Ishikawa (cell line): ENCODE measurements at regions not wholly inside any gene's neighbourhood (a gene's known extent, or its start where the extent isn't known, plus 50 kb on each side); places are given as distances from the start of the nearest gene placed in this dataset.

Source experiments
- CEBPB ChIP-seq: IDR thresholded peaks from 2 replicates; pipeline ENCODE4 v1.6.1; 2012
- CREB1 ChIP-seq: IDR thresholded peaks from 2 replicates; pipeline ENCODE4 v1.6.1; 2012; ENCODE audit warnings: low read depth
- EGR1 ChIP-seq: IDR thresholded peaks from 2 replicates; pipeline ENCODE4 v1.6.1; 2012
- EP300 ChIP-seq: IDR thresholded peaks from 2 replicates; pipeline ENCODE4 v1.6.1; 2012; ENCODE audit warnings: borderline replicate concordance
- FOXM1 ChIP-seq: IDR thresholded peaks from 2 replicates; pipeline ENCODE4 v1.6.1; 2012; ENCODE audit warnings: low read depth, borderline replicate concordance
- NFIC ChIP-seq: IDR thresholded peaks from 2 replicates; pipeline ENCODE4 v1.6.1; 2012
- RAD21 ChIP-seq: IDR thresholded peaks from 2 replicates; pipeline ENCODE4 v1.6.1; 2012; ENCODE audit warnings: low read depth
- TAF1 ChIP-seq: IDR thresholded peaks from 2 replicates; pipeline ENCODE4 v1.6.1; 2012; ENCODE audit warnings: low read depth, mild to moderate bottlenecking
- TCF12 ChIP-seq: IDR thresholded peaks from 2 replicates; pipeline ENCODE4 v1.6.1; 2012; ENCODE audit warnings: low read depth
- TEAD4 ChIP-seq: IDR thresholded peaks from 2 replicates; pipeline ENCODE4 v1.6.1; 2012
- YY1 ChIP-seq: IDR thresholded peaks from 2 replicates; pipeline ENCODE4 v1.6.1; 2012; ENCODE audit warnings: low read depth
- ZBTB7A ChIP-seq: IDR thresholded peaks from 2 replicates; pipeline ENCODE4 v1.6.1; 2012; ENCODE audit warnings: low read depth
- TF ChIP-seq, protein P1 (sequence below): IDR thresholded peaks from 2 replicates; pipeline ENCODE4 v1.6.1; 2012
- TF ChIP-seq, protein P2 (sequence below): IDR thresholded peaks from 2 replicates; pipeline ENCODE4 v1.6.1; 2012
- TF ChIP-seq, protein P3 (sequence below): IDR thresholded peaks from 2 replicates; pipeline ENCODE4 v1.6.1; 2012; ENCODE audit warnings: low read depth, mild to moderate bottlenecking

DNA sequence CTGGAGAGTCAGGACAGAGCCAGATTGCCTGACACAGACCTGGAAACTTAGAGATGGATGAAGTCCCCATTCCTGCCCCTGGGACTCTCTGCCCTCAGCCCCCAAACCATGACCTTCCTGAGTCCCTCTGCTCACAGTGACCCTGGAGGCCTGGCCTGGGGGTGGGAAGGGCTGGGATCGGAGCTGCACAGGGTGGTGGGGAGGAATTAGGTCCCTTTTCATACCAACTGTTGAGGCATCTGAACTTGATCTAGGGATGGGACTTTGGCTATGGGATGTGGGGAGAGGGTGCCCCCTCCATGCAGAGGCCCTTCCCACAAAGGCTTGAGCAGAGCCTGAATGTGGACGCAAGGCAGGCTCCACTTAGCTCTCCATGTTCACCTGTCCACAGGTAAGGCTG lies 144.1 kb downstream of the MRPL14 start:
- TF ChIP-seq TCF12 (no peak), EGR1 (no peak), FOXM1 (no peak), RAD21 (no peak)
- TF ChIP-seq, protein P1, sequence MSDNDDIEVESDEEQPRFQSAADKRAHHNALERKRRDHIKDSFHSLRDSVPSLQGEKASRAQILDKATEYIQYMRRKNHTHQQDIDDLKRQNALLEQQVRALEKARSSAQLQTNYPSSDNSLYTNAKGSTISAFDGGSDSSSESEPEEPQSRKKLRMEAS: no peak
- TF ChIP-seq, protein P2, sequence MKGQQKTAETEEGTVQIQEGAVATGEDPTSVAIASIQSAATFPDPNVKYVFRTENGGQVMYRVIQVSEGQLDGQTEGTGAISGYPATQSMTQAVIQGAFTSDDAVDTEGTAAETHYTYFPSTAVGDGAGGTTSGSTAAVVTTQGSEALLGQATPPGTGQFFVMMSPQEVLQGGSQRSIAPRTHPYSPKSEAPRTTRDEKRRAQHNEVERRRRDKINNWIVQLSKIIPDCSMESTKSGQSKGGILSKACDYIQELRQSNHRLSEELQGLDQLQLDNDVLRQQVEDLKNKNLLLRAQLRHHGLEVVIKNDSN: no peak

DNA sequence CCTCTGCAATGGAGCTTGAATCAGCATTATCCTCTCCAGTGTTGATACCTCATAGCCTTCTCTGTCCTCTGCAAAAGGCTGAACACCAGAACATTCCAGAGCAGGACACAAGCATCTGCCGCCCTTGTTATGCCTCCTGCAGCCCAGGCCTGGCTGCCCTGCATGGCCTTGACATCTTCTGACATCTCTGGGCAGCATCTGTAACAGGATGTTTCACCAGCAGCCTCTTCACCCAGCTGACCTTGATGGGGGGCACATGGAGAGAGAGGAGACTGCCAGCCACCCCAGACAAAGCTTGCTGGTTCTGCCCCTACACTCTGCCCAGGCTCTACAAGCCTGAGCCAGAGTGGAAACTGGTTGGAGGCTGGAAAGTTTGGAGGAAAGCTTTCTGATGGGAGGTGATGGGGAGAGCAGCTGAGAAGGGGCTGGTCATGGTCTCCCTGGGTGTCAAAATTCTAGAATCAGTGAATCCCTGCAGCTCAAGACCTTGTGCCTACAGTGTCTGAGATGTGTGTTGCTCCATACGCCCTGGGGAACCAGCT lies 145.1 kb downstream of the MRPL14 start:
- TF ChIP-seq, protein P1: no peak
- TF ChIP-seq CEBPB: no peak
- no peak for TF ChIP-seq TAF1
- no peak for TF ChIP-seq TCF12
- no peak for TF ChIP-seq TEAD4
- TF ChIP-seq CREB1: no peak
- no peak for TF ChIP-seq NFIC
- no peak for TF ChIP-seq RAD21
- no peak for TF ChIP-seq EP300
- TF ChIP-seq ZBTB7A: no peak
- no peak for TF ChIP-seq EGR1

DNA sequence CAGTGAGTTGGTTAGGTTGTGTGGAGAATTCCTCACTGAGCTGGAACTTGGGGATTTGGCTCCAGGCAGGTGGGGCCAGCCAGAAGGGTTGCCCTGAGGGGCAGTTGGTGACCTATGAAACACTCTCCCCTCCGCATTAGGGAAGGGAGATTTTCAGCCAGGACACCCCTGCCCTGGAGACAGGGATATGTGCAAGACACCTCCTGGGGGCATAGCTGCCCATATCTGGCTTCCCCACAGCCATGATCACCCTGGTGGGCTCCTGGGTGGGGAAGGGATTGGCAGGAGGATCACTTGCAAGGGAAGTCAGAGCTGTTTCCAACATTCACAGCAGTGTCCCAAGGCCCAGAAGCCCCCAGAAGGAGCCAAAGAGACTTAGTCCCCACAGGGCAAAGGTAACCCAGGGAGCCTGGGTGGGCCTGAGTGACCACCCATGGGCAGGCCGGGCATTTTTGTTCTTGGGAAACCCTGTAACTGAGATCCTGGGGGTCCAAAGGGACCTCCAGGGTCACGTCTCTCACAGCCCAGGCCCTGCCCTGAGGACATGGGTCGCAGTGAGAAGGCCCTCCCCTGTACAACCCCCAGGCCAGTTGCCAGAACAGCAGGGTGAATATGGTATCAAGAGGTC lies 145.8 kb downstream of the MRPL14 start:
- no peak for TF ChIP-seq YY1
- no peak for TF ChIP-seq EP300
- TF ChIP-seq FOXM1: no peak
- no peak for TF ChIP-seq TEAD4
- TF ChIP-seq ZBTB7A: no peak
- TF ChIP-seq, protein P1: no peak

DNA sequence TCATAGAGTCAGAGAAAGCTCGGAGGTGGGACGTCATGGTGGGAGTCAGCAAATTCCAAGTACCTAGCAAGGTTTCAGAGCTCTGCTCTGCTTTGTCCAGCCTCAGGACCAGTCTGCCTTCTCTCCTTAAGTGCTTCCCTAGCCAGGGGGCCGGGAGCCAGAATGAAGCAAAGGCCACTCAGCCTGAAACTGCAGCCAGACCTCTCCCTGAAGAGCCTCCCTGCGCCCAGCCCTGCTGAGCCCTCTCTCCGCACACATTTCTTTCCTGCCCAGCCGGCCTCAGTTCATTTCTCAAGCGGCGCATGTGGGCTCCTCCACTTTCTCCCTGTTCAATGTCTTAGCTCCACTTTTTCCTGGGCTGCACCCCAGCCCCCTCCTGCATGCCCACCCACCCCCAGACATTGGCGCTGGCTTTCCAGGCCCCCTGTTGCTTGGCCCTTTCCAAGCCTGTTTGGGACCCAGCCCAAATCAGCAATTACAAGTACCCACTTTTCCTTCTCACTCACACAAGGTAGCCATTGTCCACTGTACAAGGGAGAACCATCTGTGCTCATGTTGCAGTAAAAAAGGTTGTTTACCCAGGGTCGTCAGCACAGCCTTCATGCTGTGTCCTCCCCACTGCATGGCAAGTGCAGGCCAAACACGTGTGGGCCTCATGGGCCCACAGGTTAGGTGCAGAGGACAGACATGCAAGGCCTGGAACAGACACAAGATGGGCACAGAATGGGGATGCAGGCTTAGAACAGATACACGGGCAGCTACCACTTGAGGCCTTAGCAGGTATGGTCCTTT lies 147.1 kb downstream of the MRPL14 start:
- TF ChIP-seq RAD21 (no peak), EP300 (no peak), CREB1 (no peak), TCF12 (no peak), TAF1 (no peak), EGR1 (no peak), FOXM1 (no peak), CEBPB (no peak), YY1 (no peak), TEAD4 (no peak), NFIC (no peak), ZBTB7A (no peak)
- TF ChIP-seq, protein P3, sequence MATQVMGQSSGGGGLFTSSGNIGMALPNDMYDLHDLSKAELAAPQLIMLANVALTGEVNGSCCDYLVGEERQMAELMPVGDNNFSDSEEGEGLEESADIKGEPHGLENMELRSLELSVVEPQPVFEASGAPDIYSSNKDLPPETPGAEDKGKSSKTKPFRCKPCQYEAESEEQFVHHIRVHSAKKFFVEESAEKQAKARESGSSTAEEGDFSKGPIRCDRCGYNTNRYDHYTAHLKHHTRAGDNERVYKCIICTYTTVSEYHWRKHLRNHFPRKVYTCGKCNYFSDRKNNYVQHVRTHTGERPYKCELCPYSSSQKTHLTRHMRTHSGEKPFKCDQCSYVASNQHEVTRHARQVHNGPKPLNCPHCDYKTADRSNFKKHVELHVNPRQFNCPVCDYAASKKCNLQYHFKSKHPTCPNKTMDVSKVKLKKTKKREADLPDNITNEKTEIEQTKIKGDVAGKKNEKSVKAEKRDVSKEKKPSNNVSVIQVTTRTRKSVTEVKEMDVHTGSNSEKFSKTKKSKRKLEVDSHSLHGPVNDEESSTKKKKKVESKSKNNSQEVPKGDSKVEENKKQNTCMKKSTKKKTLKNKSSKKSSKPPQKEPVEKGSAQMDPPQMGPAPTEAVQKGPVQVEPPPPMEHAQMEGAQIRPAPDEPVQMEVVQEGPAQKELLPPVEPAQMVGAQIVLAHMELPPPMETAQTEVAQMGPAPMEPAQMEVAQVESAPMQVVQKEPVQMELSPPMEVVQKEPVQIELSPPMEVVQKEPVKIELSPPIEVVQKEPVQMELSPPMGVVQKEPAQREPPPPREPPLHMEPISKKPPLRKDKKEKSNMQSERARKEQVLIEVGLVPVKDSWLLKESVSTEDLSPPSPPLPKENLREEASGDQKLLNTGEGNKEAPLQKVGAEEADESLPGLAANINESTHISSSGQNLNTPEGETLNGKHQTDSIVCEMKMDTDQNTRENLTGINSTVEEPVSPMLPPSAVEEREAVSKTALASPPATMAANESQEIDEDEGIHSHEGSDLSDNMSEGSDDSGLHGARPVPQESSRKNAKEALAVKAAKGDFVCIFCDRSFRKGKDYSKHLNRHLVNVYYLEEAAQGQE: no peak
- TF ChIP-seq, protein P1: no peak
- TF ChIP-seq, protein P2: no peak

DNA sequence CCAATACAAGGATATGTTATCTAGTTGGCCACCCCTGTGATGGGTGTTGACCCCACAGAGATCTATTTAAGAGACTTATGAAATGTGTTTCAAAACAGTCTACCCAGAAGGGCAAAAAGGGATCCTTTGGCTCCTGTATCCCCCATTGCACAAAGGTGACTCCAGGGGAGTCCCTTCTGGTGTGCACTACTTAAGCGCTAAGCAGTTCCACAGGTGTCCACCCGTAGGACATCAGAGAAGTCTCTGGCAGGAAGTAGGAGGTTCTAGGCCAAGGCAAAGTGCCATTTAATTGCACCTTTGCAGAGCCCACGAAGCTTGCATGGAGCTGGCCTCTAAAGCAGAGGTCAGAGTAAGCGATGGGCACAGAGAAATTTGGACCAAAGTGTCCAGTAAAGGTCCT lies 147.7 kb downstream of the MRPL14 start:
- no peak for TF ChIP-seq EGR1

DNA sequence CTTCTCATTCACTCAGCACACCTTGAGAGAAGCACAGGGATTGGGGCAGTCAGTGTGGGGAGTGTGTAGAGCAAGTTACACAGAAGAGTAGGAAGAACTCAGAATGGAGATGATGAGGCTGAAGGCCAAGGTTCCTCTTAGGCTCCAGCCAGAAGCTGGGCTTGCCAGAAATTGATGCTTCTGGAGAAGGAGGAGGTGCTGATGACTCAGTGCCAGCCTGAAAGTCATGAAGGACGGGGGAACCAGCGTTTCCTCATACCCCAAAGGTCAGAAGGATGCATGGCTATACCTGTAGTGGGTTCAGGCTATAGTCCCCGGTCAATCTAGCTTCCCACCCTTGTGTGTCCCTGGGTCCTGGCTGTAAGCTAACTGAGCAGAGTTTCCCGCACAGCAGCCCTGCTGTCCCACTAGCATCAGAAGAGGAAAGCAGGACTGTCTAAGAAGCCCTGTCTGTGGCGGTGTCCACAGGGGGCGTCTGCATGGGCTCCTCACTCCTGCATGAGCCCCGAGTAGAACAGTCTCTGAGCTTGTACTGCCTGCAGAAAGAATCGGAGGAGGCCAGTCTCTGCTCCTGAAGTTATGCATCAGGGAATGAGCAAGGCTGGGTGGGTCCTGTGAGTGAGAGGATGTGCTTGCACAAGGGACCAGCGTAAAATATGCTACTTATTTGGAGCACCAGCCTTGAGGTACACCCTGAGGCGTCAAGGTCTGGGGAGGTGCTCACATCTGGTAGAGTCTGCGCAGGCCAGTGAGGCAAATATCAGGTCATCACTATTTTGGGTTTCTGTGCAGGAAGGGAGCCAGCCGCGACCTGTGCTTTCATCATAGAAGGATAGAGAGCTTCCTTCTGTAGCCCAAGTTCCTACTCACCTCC lies 148.5 kb downstream of the MRPL14 start:
- TF ChIP-seq, protein P2: no peak
- TF ChIP-seq ZBTB7A (no peak), FOXM1 (no peak), EP300 (no peak)
- TF ChIP-seq, protein P3: no peak
- TF ChIP-seq, protein P1: no peak
